Activated CD8-positive, alpha-beta memory T cell treated with anti-CD3 and anti-CD28 coated beads for 4 hours (primary cell): ENCODE measurements at regions not wholly inside any gene's neighbourhood (a gene's known extent, or its start where the extent isn't known, plus 50 kb on each side); places are given as distances from the start of the nearest gene placed in this dataset.

Experiments used
- DNase-seq, 2 donors: peaks; one replicate each; pipeline ENCODE4 v3.0.0-alpha.2; 2020; ENCODE audit warnings: low read depth in 2 of 2

DNA sequence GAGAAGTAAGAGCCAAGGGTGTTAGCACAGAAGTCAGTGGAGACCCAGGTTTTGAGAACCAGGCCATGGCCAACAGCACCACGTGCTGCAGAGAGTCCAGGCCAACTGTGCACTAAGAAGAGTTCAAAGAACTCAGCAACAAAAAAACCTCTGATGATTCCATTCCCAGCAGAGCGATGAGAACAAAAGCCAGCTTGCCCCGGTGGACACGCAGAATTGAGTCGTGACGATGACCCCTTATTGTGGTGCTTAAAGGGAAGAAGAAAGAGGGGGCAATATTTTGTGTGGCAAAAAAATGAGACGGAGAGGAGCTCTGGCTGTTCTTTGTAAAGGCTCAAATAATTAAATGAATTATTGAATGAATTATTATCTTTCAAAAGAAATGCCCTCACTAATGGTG, 468.3 kb upstream of the AUTS2 start:
- no peak for DNase-seq

GRCh38 chr7:69130396-69130795, 467.9 kb upstream of the AUTS2 start:
- no peak for DNase-seq

- no peak for DNase-seq
These were observed 464.0 kb upstream of the AUTS2 start for GRCh38 chr7:69134316-69134715.

DNA sequence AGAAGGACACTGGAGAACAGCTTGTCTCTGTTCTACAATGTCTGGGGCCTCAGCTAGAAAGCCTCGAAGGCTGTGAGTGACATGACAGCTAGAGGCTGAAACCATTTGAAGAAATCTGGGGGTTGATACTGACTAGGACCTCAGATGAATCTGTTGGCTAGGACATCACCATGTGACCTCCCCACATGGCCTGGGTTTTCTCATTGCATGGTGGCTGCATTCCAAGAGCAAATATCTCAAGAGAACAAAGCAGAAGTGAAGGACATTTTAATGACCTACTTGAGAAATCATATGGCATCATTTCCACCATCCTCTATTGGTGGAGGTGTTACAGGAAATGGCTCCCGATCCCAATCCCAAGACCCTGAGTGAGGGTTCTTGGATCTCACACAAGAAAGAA, 450.6 kb upstream of the AUTS2 start:
- DNase-seq = no peak

GRCh38 chr7:69149804-69150782, 448.2 kb upstream of the AUTS2 start:
- DNase-seq = no peak

DNA sequence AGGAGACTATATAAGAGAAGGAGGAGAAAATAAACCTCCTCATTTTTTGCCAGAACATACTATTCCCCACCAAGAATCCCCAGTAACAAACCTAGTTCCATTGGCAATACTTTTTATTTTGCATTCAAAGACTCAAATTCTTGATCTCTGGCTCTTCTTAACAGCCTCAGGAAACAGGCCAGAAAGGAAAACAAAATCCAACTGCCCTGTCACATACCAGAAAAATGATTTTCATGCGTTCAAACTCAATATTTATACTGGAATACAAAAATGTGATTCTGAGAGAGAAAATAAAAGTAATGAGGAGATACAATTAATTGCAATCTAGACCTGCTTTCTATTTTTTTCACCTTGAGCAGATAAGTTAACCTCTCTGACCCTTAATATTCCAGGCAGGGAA, 435.9 kb upstream of the AUTS2 start:
- DNase-seq = no peak

DNA sequence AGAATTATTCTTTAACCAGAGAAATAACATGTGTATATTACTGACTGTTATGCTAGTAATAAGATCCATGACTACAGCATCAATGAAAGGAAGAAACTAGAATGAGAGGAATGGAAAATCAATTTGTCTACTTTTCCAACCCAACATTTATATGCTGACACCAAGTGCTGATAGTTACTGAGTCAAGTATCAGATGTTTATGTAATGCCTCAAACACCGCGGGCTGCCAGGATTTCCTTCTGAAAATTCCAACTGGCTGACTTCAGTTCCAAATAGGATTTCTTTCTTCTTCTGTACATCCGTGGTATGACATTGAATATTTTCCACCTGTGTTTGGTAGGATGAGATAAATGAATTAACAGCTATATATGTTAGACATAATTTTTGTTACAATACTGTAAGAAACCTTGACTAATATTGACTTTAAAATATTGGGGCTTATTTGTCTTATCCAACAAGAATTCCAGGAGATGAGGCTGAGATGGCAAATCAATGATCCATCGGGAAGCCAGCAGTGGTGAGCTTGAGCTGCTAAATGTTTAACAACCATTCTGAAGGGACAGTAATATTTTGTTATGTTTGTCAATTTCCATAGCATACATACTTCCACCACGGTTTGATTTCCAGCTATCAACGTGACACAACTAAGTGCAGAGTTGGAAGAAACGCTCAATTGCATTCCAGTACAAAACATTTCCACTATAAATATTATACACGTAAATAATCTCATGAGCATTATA, 435.2 kb upstream of the AUTS2 start:
- DNase-seq = no peak

- DNase-seq = no peak
These were observed 431.2 kb upstream of the AUTS2 start for GRCh38 chr7:69166979-69167516.

DNA sequence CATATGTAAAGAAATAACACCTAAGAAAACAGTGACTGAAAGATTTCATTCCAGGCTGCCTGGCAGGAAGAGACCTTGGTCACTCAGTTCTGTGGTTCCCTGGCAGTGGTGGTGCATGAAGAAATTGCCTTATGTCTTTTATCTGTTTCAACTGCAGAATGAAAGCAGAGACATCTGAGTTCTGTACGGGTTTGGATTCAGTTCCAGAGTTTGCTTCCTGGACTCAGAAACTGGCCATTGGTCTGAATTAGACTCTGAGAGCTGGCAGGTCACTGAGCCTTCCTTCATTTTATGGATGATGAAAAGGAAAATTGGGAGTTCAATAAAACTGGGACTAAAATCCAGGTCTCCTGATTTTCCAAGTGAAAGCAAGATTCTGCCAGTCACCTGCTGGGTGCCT, 428.9 kb upstream of the AUTS2 start:
- no peak for DNase-seq

- DNase-seq = no peak
These were observed 425.8 kb upstream of the AUTS2 start for GRCh38 chr7:69172357-69173077.

DNA sequence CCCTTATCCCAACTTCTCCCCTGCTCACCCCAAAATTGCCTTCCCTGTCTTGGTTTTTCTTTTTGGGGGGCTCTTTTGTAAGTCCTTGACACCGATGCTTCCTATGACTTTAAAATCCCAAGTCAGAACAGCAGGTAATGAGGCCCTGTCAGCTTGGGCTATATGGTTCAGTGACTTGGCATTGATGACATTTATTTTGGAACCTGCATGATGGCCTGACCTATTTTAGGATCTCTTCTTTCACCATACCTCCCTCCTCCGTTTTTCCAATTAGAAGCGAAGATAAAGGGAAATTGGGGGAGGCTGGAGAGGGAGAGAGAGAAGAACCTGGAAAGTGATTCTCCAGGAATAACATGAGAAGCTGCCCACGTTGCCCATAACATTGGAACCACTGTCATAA, 424.9 kb upstream of the AUTS2 start:
- DNase-seq = no peak

GRCh38 chr7:69173846-69174245, 424.4 kb upstream of the AUTS2 start:
- no peak for DNase-seq

DNA sequence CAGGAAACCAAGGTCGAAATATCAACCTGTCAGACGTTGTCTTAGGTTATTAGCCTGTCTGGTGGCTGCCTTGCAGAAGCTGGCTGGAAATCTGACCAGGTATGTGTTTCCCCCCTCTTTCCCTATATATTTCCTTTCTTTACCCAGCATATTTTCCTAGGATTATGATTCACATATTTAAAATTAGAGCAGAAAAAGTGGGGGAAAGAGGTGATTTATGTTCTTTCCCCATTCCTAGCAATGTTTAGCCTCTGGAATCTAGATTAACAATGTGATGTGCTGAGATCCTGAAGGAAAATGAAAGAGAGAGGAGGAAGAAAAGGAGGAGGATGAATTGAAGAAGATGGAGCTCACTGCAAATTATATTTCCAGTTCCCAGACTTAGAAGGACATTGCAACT, 421.4 kb upstream of the AUTS2 start:
- DNase-seq = no peak

DNA sequence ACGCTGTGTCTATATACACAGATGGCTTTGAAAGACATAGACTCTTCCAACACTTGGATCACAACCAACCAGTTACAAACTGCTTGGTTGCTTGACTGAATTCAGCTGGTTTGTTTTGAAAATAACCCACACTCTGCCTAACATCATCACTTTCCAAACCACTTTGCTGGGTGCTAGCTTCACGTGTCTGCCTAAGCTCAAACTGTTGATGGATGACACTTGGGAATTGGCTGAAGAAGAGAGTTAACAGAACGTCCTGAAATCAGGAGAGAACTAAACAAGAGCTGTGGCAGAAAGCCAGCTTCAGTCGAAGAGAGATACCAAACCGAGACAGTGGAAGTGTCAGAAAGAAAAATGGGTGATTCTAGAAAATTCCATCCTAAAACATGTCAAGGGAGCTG, 420.8 kb upstream of the AUTS2 start:
- DNase-seq = no peak

GRCh38 chr7:69177941-69178494, 420.3 kb upstream of the AUTS2 start:
- no peak for DNase-seq

DNA sequence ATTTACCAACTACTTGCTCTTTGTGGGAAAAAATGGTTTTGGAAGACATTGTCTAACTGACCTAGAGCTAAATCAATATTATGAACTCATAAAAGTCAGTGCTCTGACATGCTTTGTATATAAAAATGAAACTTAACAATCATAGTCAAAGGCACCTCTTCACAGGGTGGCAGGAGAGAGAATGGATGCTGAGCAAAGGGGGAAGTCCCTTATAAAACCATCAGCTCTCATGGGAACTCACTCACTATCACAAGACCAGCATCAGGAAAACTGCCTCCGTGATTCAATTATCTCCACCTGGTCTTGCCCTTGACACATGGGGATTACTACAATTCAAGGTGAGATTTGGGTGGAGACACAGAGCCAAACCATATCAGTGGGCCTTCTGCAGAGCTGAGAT, 417.6 kb upstream of the AUTS2 start:
- no peak for DNase-seq

GRCh38 chr7:69182596-69183467, 415.4 kb upstream of the AUTS2 start:
- no peak for DNase-seq

GRCh38 chr7:69184339-69184738, 413.9 kb upstream of the AUTS2 start:
- DNase-seq = no peak

DNA sequence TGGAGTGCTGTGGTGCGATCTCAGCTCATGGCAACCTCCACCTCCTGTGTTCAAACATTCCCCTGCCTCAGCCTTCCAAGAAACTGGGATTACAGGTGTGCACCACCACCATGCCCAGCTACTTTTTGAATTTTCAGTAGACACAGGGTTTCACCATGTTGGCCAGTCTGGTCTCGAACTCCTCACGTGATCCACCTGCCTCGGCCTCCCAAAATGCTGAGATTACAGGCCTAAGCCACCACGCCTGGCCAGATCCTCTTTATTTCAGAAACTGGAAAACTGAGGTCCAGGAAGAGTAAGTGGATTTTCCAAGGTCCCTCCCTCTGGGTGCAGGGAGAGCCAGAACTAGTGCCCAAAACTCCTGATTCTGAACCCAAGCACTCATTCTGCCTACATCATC, 413.1 kb upstream of the AUTS2 start:
- no peak for DNase-seq

DNA sequence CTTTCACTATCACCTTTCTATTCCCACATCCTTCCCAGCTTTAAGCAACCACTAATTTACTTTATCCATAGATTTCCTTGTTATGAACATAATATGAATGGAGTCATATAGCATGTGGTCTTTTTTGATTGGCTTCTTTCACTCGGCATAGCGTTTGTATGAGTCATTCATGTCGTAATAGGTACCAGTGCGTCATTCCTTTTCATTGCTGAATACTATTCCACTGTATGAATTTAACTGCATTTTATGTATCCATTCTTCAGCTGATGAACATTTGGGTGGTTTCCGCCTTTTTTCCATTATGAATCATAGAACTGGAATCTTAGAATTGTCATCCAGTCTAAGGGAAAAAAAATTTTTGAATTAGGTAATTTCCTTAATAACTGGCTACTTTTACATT, 411.3 kb upstream of the AUTS2 start:
- no peak for DNase-seq

- DNase-seq = no peak
These were observed 410.4 kb upstream of the AUTS2 start for GRCh38 chr7:69187824-69188333.
